ENCODE measurements at regions not wholly inside any gene's neighbourhood (a gene's known extent, or its start where the extent isn't known, plus 50 kb on each side); places are given as distances from the start of the nearest gene placed in this dataset.

GRCh38 chr2:128566671-128567070, 248.0 kb upstream of the HS6ST1 start:
- in situ Hi-C loops (cut with MboI; ENCODE audit: low sequenced_read_pairs in 4 of 4) (no loop called here), intact Hi-C loops (cut with DNase I; ENCODE audit: low total_unique reads) (no loop called here)
- ATAC-seq (no peak), DNase-seq (no peak)
- Histone ChIP-seq H3K27me3 (no peaks in the 10 kb centered on the region), H3K27ac (no peak overlapping the region), H3K4me3 (no peak overlapping the region), H3K9me3 (no peaks in the 10 kb centered on the region), H3K36me3 (no peaks in the 10 kb centered on the region), H3K4me1 (no peaks in the 10 kb centered on the region)
- TF ChIP-seq POLR2A (IDR thresholded peaks at IDR 0.05) (no peak), CTCF (IDR thresholded peaks at IDR 0.05 in 4 of 5, conservative IDR thresholded peaks at IDR 0.05 in 1 of 5) (no peak)

DNA sequence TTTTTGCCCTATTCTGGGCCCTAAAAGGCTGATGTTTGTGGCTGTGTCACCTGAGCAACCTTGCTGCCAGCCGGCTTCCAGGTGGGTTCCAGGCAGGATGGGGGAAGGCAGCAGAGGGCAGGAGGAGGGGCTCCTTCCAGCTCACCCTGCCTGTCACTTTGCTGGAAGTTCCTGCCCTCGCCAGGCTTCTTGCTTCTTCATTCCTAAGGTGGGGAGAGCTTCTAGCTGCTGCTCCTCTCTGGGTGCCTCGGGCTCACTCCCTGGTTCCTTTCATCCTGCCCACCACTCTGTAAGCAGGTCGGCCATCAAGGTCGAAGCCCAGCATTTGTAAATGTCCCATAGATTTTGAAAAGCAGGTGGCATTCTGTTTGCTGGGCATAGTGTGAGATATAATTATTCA, 249.4 kb upstream of the HS6ST1 start:
- DNase-seq (no peak), ATAC-seq (no peak)
- no peaks in the 10 kb centered on the region for H3K36me3 ChIP-seq
- no peak overlapping the region for H3K4me3 ChIP-seq
- no peaks in the 10 kb centered on the region for H3K4me1 ChIP-seq
- in situ Hi-C loops (cut with MboI; ENCODE audit: low sequenced_read_pairs in 4 of 4), result no loop called here
- intact Hi-C loops (cut with DNase I; ENCODE audit: low total_unique reads), result no loop called here
- TF ChIP-seq POLR2A (IDR thresholded peaks at IDR 0.05) (no peak), CTCF (IDR thresholded peaks at IDR 0.05 in 4 of 5, conservative IDR thresholded peaks at IDR 0.05 in 1 of 5) (no peak)
- H3K27me3 ChIP-seq, result no peaks in the 10 kb centered on the region
- H3K27ac ChIP-seq, result no peak overlapping the region
- H3K9me3 ChIP-seq, result no peaks in the 10 kb centered on the region

DNA sequence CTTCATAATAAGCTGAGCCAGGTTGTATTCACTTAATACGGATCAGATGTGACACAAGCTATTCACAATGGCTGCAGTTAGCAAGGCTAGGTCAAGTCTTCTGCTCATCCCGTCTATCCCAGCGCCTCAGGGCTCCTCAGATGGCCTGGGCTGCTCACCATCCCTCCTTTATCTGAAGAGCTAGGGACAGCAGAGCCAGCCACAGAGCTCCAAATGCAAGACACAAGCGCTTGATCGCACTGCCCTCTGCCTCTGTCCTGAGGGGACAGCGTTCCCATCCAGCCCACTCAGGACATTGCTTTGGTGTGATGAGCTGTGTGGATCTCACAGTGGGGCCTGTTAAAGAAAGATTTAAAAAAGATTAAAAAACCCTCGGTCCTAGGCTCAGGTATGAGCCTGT, 254.4 kb upstream of the HS6ST1 start:
- H3K9me3 ChIP-seq, result no peaks in the 10 kb centered on the region
- TF ChIP-seq CTCF (IDR thresholded peaks at IDR 0.05 in 4 of 5, conservative IDR thresholded peaks at IDR 0.05 in 1 of 5), result no peak
- TF ChIP-seq POLR2A (IDR thresholded peaks at IDR 0.05), result no peak
- ATAC-seq (no peak), DNase-seq (no peak)
- H3K4me3 ChIP-seq, result no peak overlapping the region
- intact Hi-C loops (cut with DNase I; ENCODE audit: low total_unique reads), result no loop called here
- no peaks in the 10 kb centered on the region for H3K4me1 ChIP-seq
- H3K36me3 ChIP-seq, result no peaks in the 10 kb centered on the region
- no peaks in the 10 kb centered on the region for H3K27me3 ChIP-seq
- in situ Hi-C loops (cut with MboI; ENCODE audit: low sequenced_read_pairs in 4 of 4), result no loop called here
- H3K27ac ChIP-seq, result no peak overlapping the region

DNA sequence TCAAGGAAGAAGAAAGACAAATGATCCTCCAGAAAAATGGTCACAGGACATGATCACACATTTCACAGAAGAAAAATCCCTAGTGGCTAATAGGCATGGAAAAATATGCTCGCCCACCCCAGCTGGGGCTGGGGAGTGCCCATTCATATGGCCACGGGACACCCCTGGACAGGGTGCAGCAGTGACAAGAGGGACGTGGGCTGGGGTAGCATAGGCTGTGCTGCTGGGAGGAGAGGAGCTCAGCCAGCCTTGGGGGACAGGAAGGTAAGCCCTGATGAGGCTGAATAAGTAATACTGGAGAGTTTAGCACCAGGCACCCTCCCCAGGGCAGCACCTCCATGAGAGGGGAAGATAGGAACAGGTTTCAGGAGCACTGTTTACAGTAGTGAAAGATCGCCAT, 254.9 kb upstream of the HS6ST1 start:
- no peak overlapping the region for H3K4me3 ChIP-seq
- no peaks in the 10 kb centered on the region for H3K27me3 ChIP-seq
- no peak overlapping the region for H3K27ac ChIP-seq
- ATAC-seq (no peak), DNase-seq (no peak)
- intact Hi-C loops (cut with DNase I; ENCODE audit: low total_unique reads) (no loop called here), in situ Hi-C loops (cut with MboI; ENCODE audit: low sequenced_read_pairs in 4 of 4) (no loop called here)
- H3K9me3 ChIP-seq, result no peaks in the 10 kb centered on the region
- no peaks in the 10 kb centered on the region for H3K36me3 ChIP-seq
- no peak for TF ChIP-seq POLR2A (IDR thresholded peaks at IDR 0.05)
- TF ChIP-seq CTCF (IDR thresholded peaks at IDR 0.05 in 4 of 5, conservative IDR thresholded peaks at IDR 0.05 in 1 of 5), result no peak
- no peaks in the 10 kb centered on the region for H3K4me1 ChIP-seq

DNA sequence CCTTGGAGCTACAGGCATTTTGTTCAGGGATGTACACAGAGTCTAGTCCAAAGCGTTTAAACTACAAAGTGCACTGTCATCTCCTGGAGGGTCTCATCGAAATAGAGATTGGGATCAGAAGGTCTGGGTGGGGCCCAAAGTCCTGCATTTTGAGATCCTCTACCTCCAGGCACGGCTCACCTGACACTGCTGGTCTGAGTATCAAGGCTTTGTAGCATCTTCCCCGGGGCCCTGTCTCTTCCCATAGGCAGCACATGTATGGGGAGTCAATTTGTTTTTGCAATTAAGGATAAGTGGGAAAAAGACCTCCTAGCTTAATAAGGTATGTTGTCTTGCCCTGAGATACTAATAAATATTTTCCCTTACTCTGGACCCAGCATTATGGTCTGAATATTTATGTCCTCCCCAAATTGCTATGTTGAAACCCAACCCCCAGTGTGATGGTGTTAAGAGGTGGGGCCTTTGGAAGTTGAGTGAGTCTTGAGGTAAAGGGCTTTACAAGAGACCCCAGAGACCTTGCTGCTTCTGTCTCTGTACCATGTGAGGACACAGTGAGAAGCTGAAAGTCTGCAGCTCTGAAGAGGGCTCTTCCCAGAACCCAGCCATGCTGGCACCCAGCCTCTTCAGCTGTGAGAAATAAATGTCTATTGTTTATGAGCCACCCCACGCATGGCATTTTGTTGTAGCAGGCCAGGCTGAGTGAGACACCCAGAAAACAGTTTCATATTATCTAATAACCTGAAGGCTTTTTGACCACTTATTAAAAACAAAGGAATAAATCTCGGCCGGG, 258.7 kb upstream of the HS6ST1 start:
- ATAC-seq (no peak), DNase-seq (no peak)
- H3K27me3 ChIP-seq, result no peaks in the 10 kb centered on the region
- H3K4me3 ChIP-seq, result no peak overlapping the region
- no peak overlapping the region for H3K27ac ChIP-seq
- no peaks in the 10 kb centered on the region for H3K36me3 ChIP-seq
- no peaks in the 10 kb centered on the region for H3K4me1 ChIP-seq
- TF ChIP-seq POLR2A (IDR thresholded peaks at IDR 0.05) (no peak), CTCF (IDR thresholded peaks at IDR 0.05 in 4 of 5, conservative IDR thresholded peaks at IDR 0.05 in 1 of 5) (no peak)
- H3K9me3 ChIP-seq, result no peaks in the 10 kb centered on the region
- intact Hi-C loops (cut with DNase I; ENCODE audit: low total_unique reads), result no loop called here
- in situ Hi-C loops (cut with MboI; ENCODE audit: low sequenced_read_pairs in 4 of 4), result no loop called here
